Retinal pigment epithelial cell (primary cell): ENCODE measurements at regions not wholly inside any gene's neighbourhood (a gene's known extent, or its start where the extent isn't known, plus 50 kb on each side); places are given as distances from the start of the nearest gene placed in this dataset.

Experiments
- DNase-seq: peaks from one replicate; pipeline ENCODE4 v3.0.0-alpha.2; 2010; ENCODE audit warnings: low read depth
- H3K4me3 ChIP-seq: 2 replicates; pipeline ENCODE4 v1.5.1; 2011; ENCODE audit warnings: mild to moderate bottlenecking, low read length, control low read depth, moderate library complexity
- TF ChIP-seq, protein P1 (sequence below): conservative IDR thresholded peaks from 2 replicates; pipeline ENCODE4 v1.5.1; 2011; ENCODE audit warnings: low read depth, low read length, control low read depth, inconsistent platforms

DNA sequence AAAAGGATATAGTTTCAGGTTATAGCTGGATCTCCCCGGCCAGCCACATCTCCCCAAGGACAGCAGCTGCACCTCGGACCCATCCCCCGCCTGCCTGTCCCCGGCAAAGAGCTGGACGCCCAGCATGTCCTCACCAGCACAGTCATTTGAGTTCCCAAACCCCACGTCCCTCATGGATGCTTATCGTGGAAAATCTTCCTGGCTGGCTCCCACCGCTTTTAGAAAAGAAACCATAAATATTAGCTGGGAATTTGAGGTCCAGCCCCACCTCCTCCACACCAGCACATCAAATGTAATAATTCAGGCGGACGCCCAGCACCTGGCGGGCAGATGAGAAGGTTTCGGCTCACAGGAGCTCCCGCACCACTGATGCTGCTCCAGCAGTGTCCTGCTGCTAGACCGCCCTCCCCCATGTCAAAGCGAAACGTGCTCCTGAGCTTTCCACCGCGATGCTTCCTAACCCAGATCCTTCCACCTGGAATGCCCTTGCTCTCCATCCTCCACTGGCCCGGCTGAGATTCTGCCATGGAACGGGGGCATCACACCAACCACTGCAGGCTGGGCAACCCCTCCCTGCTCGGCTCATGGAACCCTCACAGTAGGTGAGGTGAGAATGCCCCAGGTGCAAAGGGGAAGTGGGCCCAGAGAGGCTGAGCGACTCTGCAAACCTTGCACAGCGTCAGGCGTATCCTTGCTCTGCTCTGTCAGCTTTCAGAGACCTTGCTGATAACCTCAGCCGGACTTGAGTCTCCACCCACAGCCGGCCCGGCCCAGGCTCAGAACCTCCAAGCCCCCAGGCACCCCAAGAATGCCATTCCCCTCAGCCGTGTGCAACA lies 71.5 kb upstream of the GPC1 start:
- DNase-seq, result no peak
- TF ChIP-seq, protein P1, sequence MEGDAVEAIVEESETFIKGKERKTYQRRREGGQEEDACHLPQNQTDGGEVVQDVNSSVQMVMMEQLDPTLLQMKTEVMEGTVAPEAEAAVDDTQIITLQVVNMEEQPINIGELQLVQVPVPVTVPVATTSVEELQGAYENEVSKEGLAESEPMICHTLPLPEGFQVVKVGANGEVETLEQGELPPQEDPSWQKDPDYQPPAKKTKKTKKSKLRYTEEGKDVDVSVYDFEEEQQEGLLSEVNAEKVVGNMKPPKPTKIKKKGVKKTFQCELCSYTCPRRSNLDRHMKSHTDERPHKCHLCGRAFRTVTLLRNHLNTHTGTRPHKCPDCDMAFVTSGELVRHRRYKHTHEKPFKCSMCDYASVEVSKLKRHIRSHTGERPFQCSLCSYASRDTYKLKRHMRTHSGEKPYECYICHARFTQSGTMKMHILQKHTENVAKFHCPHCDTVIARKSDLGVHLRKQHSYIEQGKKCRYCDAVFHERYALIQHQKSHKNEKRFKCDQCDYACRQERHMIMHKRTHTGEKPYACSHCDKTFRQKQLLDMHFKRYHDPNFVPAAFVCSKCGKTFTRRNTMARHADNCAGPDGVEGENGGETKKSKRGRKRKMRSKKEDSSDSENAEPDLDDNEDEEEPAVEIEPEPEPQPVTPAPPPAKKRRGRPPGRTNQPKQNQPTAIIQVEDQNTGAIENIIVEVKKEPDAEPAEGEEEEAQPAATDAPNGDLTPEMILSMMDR, result no peak
- no peak overlapping the region for H3K4me3 ChIP-seq

- DNase-seq, result no peak
- no peak overlapping the region for H3K4me3 ChIP-seq
- TF ChIP-seq, protein P1, result no peak
Observed at GRCh38 chr2:240364582-240364960, 70.9 kb upstream of the GPC1 start.

DNA sequence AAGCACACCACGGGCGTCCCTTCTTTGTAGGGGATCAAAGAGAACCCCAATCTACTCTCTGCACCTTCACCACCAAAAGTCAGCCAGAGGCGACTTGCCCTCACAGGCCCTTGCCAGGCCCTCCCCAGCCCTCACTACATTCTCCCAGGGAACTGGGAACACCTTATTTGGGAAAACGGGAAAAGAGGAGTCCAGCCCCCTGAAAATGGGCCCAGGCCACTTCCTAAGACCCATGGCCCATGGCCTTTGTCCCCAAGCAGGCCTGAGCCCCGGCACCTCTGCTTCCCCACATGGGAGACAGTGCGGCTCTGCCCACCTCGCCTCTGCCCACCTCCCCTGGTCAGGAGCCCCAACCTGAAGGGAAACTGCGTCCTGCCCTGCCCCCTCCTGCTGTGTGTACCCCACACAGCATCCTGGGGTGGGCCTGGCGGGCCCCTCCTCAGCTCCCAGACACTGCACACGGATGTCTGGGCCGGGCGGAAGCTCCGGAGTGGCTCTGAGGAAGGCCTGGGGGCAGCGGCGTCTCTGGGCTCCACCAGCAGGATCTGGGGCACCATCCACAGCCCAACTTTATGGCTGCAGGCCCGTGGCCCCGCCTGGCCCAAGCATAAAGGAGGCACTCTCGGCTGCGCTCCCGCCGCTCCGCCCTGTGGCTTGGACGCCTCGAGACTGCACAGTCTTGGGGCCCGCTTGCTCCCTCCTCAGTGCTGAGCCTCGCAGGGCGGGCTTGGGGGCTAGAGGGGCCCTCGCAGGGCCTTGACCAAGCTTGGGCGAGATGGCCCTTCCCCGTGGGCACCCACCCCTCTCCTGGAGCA lies 70.3 kb upstream of the GPC1 start:
- TF ChIP-seq, protein P1, result no peak
- no peak for DNase-seq
- H3K4me3 ChIP-seq, result no peak overlapping the region

GRCh38 chr2:240365971-240366471 lies 69.4 kb upstream of the GPC1 start:
- H3K4me3 ChIP-seq, result no peak overlapping the region
- DNase-seq, result no peak
- TF ChIP-seq, protein P1, result no peak

GRCh38 chr2:240366901-240367300 lies 68.6 kb upstream of the GPC1 start:
- H3K4me3 ChIP-seq, result no peak overlapping the region
- TF ChIP-seq, protein P1, result no peak
- no peak for DNase-seq

- TF ChIP-seq, protein P1, result no peak
- no peak overlapping the region for H3K4me3 ChIP-seq
- DNase-seq, result no peak
Observed at GRCh38 chr2:240367721-240368120, 67.7 kb upstream of the GPC1 start.
